ENCODE measurements at regions not wholly inside any gene's neighbourhood (a gene's known extent, or its start where the extent isn't known, plus 50 kb on each side); places are given as distances from the start of the nearest gene placed in this dataset.
A peak's percentile ranks its signal among the peaks of the same experiment; 100 is the strongest.

GRCh38 chr5:113969901-113970300 is 392.0 kb upstream of the KCNN2 start:
- ATAC-seq, result no peak
- no peak for FAIRE-seq
- H3K27ac ChIP-seq, result no peak overlapping the region
- no peaks in the 10 kb centered on the region for H3K9me3 ChIP-seq
- no peaks in the 10 kb centered on the region for H3K36me3 ChIP-seq
- DNase-seq, result no peak
- no peaks in the 10 kb centered on the region for H3K4me1 ChIP-seq
- no peaks in the 10 kb centered on the region for H3K27me3 ChIP-seq
- H3K4me3 ChIP-seq, result no peak overlapping the region
- TF ChIP-seq CTCF (IDR thresholded peaks at IDR 0.05), result no peak
- intact Hi-C loops (cut with DNase I), result no loop called here

- no peak for DNase-seq
- FAIRE-seq, result no peak
- WGBS, 2 donors, result 21 to 39% methylated on average over 1 of the region's 1 CpG
Measured at GRCh38 chr5:113971454-113971853, 390.4 kb upstream of the KCNN2 start.

GRCh38 chr5:113974976-113975375 is 386.9 kb upstream of the KCNN2 start:
- Histone ChIP-seq H3K36me3 (no peaks in the 10 kb centered on the region), H3K4me3 (no peak overlapping the region), H3K27ac (no peak overlapping the region), H3K27me3 (no peaks in the 10 kb centered on the region), H3K9me3 (no peaks in the 10 kb centered on the region), H3K4me1 (no peaks in the 10 kb centered on the region)
- WGBS, 2 donors, result 85 to 91% methylated on average over 1 of the region's 1 CpG
- no peak for TF ChIP-seq CTCF (IDR thresholded peaks at IDR 0.05)
- intact Hi-C loops (cut with DNase I), result no loop called here
- ATAC-seq, result no peak
- no peak for FAIRE-seq
- DNase-seq, result no peak

More at GRCh38 chr5:113971454-113971853, 390.4 kb upstream of the KCNN2 start:
- TF ChIP-seq CTCF (IDR thresholded peaks at IDR 0.05), result no peak
- Histone ChIP-seq H3K27ac (no peak overlapping the region), H3K4me1 (no peaks in the 10 kb centered on the region), H3K27me3 (no peaks in the 10 kb centered on the region), H3K4me3 (no peak overlapping the region), H3K36me3 (no peaks in the 10 kb centered on the region), H3K9me3 (no peaks in the 10 kb centered on the region)
- intact Hi-C loops (cut with DNase I), result no loop called here
- no peak for ATAC-seq

- DNase-seq (peak in 4 of 6 donors; percentile 16 to 34 (median 23)), ATAC-seq (peak; percentile 87 to 92 (median 90)), FAIRE-seq (no peak)
- Histone ChIP-seq H3K27ac (peak overlapping the region in 1 of 4 donors; percentile 57), H3K36me3 (no peaks in the 10 kb centered on the region), H3K4me1 (peaks cover 0 to 8% (median 4%) of the 10 kb centered on the region in 3 donors), H3K27me3 (no peaks in the 10 kb centered on the region), H3K4me3 (no peak overlapping the region), H3K9me3 (no peaks in the 10 kb centered on the region)
- intact Hi-C loops (cut with DNase I), result no loop called here
- 6 to 13% methylated on average over 2 of the region's 2 CpGs for WGBS, 2 donors
- no peak for TF ChIP-seq CTCF (IDR thresholded peaks at IDR 0.05)
Measured at GRCh38 chr5:113984928-113985327, 376.9 kb upstream of the KCNN2 start.

GRCh38 chr5:113985505-113985904 is 376.4 kb upstream of the KCNN2 start:
- ATAC-seq, result peak; percentile 70 to 82 (median 80)
- DNase-seq, result peak in 2 of 6 donors; percentile 7 to 29
- TF ChIP-seq CTCF (IDR thresholded peaks at IDR 0.05), result no peak
- H3K9me3 ChIP-seq, result no peaks in the 10 kb centered on the region
- FAIRE-seq, result no peak
- H3K4me3 ChIP-seq, result no peak overlapping the region
- peaks cover 0 to 8% (median 4%) of the 10 kb centered on the region in 3 donors for H3K4me1 ChIP-seq
- H3K27me3 ChIP-seq, result no peaks in the 10 kb centered on the region
- intact Hi-C loops (cut with DNase I), result no loop called here
- peak overlapping the region in 1 of 4 donors; percentile 57 for H3K27ac ChIP-seq
- 29 to 31% methylated on average over 4 of the region's 4 CpGs for WGBS, 2 donors
- no peaks in the 10 kb centered on the region for H3K36me3 ChIP-seq
